B cell (primary cell): ENCODE measurements at regions not wholly inside any gene's neighbourhood (a gene's known extent, or its start where the extent isn't known, plus 50 kb on each side); places are given as distances from the start of the nearest gene placed in this dataset.

Source experiments
- EZH2 ChIP-seq: IDR thresholded peaks from 2 replicates; pipeline ENCODE4 v1.6.1; 2012; ENCODE audit warnings: borderline replicate concordance, low read depth, mild to moderate bottlenecking, moderate library complexity, low read length; ENCODE audit not compliant: insufficient read depth, poor library complexity, severe bottlenecking
- TF ChIP-seq, protein P1 (sequence below): fragments of 200-600 bp; IDR thresholded peaks from one replicate; pipeline ENCODE4 v1.8.0; 2022; ENCODE audit warnings: antibody characterized with exemption, mild to moderate bottlenecking

DNA sequence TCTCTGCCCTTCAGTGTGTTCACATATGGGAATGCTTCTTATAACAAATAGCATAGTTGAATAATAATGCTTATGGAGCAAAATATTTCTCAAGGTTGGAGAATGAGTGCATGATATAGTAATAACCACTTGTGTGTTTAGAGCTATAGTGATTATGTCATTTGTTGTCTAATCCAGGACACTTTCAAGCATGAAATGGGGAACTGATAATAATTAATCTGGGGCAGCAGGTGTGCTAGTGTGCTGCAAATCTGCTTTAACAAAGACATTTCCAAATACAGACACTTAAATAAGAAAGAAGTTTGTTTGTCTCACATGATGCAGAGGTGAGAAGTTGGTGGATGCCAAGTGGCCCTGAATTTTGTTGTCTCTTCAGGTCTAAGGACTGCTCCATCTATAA lies 579.3 kb upstream of the GRM7 start:
- TF ChIP-seq, protein P1, sequence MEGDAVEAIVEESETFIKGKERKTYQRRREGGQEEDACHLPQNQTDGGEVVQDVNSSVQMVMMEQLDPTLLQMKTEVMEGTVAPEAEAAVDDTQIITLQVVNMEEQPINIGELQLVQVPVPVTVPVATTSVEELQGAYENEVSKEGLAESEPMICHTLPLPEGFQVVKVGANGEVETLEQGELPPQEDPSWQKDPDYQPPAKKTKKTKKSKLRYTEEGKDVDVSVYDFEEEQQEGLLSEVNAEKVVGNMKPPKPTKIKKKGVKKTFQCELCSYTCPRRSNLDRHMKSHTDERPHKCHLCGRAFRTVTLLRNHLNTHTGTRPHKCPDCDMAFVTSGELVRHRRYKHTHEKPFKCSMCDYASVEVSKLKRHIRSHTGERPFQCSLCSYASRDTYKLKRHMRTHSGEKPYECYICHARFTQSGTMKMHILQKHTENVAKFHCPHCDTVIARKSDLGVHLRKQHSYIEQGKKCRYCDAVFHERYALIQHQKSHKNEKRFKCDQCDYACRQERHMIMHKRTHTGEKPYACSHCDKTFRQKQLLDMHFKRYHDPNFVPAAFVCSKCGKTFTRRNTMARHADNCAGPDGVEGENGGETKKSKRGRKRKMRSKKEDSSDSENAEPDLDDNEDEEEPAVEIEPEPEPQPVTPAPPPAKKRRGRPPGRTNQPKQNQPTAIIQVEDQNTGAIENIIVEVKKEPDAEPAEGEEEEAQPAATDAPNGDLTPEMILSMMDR, result no peak
- no peak for TF ChIP-seq EZH2
